Right lobe of liver (tissue), 6 donors: ENCODE measurements at regions not wholly inside any gene's neighbourhood (a gene's known extent, or its start where the extent isn't known, plus 50 kb on each side); places are given as distances from the start of the nearest gene placed in this dataset.

Experiments used
- ATAC-seq, 4 donors: fragments of 200-7000 bp; cut with Tn5 transposase; one replicate each; pipeline ENCODE4 v1.9.1; 2020; ENCODE audit warnings: mild to moderate bottlenecking in 4 of 4, moderate library complexity in 4 of 4
- DNase-seq, 3 donors: peaks; one replicate each; pipeline ENCODE4 v3.0.0-alpha.2; 2020
- H3K27ac ChIP-seq, 3 donors: fragments of 200-600 bp; one replicate each; pipeline ENCODE4 v1.8.0; 2022
- H3K27me3 ChIP-seq, 2 donors: fragments of 200-600 bp; one replicate each; pipeline ENCODE4 v1.8.0; 2022
- H3K36me3 ChIP-seq, 4 donors: fragments of 200-600 bp; sonication (generic) in 1 of 4; one replicate each; pipeline versions ENCODE4 v1.5.1 to v1.8.0; 2017 to 2022; ENCODE audit warnings: control low read depth in 1 of 4
- H3K4me1 ChIP-seq, 4 donors: fragments of 200-600 bp; sonication (generic) in 1 of 4; one replicate each; pipeline versions ENCODE4 v1.5.1 to v1.8.0; 2017 to 2022; ENCODE audit warnings: control low read depth in 1 of 4
- H3K4me3 ChIP-seq, 3 donors: fragments of 200-600 bp; one replicate each; pipeline ENCODE4 v1.8.0; 2022
- H3K9me3 ChIP-seq, 4 donors: fragments of 200-600 bp; sonication (generic) in 1 of 4; one replicate each; pipeline versions ENCODE4 v1.5.1 to v1.8.0; 2017 to 2022; ENCODE audit warnings: control low read depth in 1 of 4
- CTCF ChIP-seq, 4 donors: fragments of 200-600 bp in 3 of 4; fragments of 450-650 bp in 1 of 4; IDR thresholded peaks; one replicate each; pipeline versions ENCODE4 v1.5.1 to v1.8.0; 2016 to 2022; ENCODE audit warnings: antibody characterized with exemption in 4 of 4, mild to moderate bottlenecking in 2 of 4
- POLR2A ChIP-seq: fragments of 450-650 bp; IDR thresholded peaks from one replicate; pipeline ENCODE4 v1.6.1; 2017; ENCODE audit warnings: antibody characterized with exemption, mild to moderate bottlenecking
- WGBS: methylation state at CpG from one replicate; pipeline ENCODE4 v1.1.6; 2018; ENCODE audit warnings: low coverage, low lambda C conversion rate; ENCODE audit not compliant: insufficient coverage; ENCODE audit errors: missing lambda C conversion rate; 5-methylcytosine and 5-hydroxymethylcytosine counted together
- intact Hi-C, 2 donors: fragments of 100-400 bp; cut with DNase I; formaldehyde crosslinking; loops; one replicate each; pipeline versions ENCODE4 v1.11.2 to v1.14.1; 2022
- donor health status: DM: no; HTN: yes; CAD: no.
- donor health status: DM: no; HTN: no; CAD: no.
- donor health status: DM: no; HTN: no; CAD: no.
- donor health status: DM: no; HTN: yes; CAD: no.
- donor health status: DM: no; HTN: yes; CAD: no.

- no peaks in the 10 kb centered on the region for H3K9me3 ChIP-seq
- no peak overlapping the region for H3K27ac ChIP-seq
- no peaks in the 10 kb centered on the region for H3K36me3 ChIP-seq
- H3K4me3 ChIP-seq, result no peak overlapping the region
- no peaks in the 10 kb centered on the region for H3K27me3 ChIP-seq
- no peak for TF ChIP-seq POLR2A
- no peak for TF ChIP-seq CTCF (IDR thresholded peaks at IDR 0.05)
- no peak for ATAC-seq
- H3K4me1 ChIP-seq, result no peaks in the 10 kb centered on the region
- DNase-seq, result no peak
- intact Hi-C loops, result no loop called here
- 46% methylated on average over 3 of the region's 3 CpGs for WGBS
Observed at GRCh38 chr3:96169111-96169766, 645.2 kb upstream of the EPHA6 start.

- Histone ChIP-seq H3K4me3 (no peak overlapping the region), H3K9me3 (no peaks in the 10 kb centered on the region), H3K36me3 (no peaks in the 10 kb centered on the region), H3K4me1 (no peaks in the 10 kb centered on the region), H3K27me3 (no peaks in the 10 kb centered on the region), H3K27ac (no peak overlapping the region)
- no peak for TF ChIP-seq POLR2A
- TF ChIP-seq CTCF (IDR thresholded peaks at IDR 0.05), result no peak
- DNase-seq (no peak), ATAC-seq (no peak)
- intact Hi-C loops, result no loop called here
Observed at GRCh38 chr3:96172917-96173316, 641.5 kb upstream of the EPHA6 start.

GRCh38 chr3:96175500-96175899 is 638.9 kb upstream of the EPHA6 start:
- Histone ChIP-seq H3K4me3 (no peak overlapping the region), H3K36me3 (no peaks in the 10 kb centered on the region), H3K27me3 (no peaks in the 10 kb centered on the region), H3K9me3 (no peaks in the 10 kb centered on the region), H3K27ac (no peak overlapping the region), H3K4me1 (no peaks in the 10 kb centered on the region)
- intact Hi-C loops, result no loop called here
- TF ChIP-seq CTCF (IDR thresholded peaks at IDR 0.05) (no peak), POLR2A (no peak)
- ATAC-seq (no peak), DNase-seq (no peak)
- 52% methylated on average over 4 of the region's 6 CpGs for WGBS

GRCh38 chr3:96182756-96183155 is 631.6 kb upstream of the EPHA6 start:
- DNase-seq (no peak), ATAC-seq (no peak)
- TF ChIP-seq POLR2A (no peak), CTCF (IDR thresholded peaks at IDR 0.05) (no peak)
- Histone ChIP-seq H3K4me1 (no peaks in the 10 kb centered on the region), H3K36me3 (no peaks in the 10 kb centered on the region), H3K4me3 (no peak overlapping the region), H3K27ac (no peak overlapping the region), H3K9me3 (no peaks in the 10 kb centered on the region), H3K27me3 (no peaks in the 10 kb centered on the region)
- 60% methylated on average over 1 of the region's 1 CpG for WGBS
- intact Hi-C loops, result no loop called here

GRCh38 chr3:96183871-96184270 is 630.5 kb upstream of the EPHA6 start:
- H3K4me3 ChIP-seq, result no peak overlapping the region
- H3K36me3 ChIP-seq, result no peaks in the 10 kb centered on the region
- intact Hi-C loops, result no loop called here
- no peak for DNase-seq
- no peaks in the 10 kb centered on the region for H3K4me1 ChIP-seq
- TF ChIP-seq CTCF (IDR thresholded peaks at IDR 0.05) (no peak), POLR2A (no peak)
- no peaks in the 10 kb centered on the region for H3K27me3 ChIP-seq
- no peak for ATAC-seq
- WGBS, result 26% methylated on average over 1 of the region's 1 CpG
- H3K9me3 ChIP-seq, result no peaks in the 10 kb centered on the region
- H3K27ac ChIP-seq, result no peak overlapping the region
